ENCODE measurements at regions not wholly inside any gene's neighbourhood (a gene's known extent, or its start where the extent isn't known, plus 50 kb on each side); places are given as distances from the start of the nearest gene placed in this dataset.

DNA sequence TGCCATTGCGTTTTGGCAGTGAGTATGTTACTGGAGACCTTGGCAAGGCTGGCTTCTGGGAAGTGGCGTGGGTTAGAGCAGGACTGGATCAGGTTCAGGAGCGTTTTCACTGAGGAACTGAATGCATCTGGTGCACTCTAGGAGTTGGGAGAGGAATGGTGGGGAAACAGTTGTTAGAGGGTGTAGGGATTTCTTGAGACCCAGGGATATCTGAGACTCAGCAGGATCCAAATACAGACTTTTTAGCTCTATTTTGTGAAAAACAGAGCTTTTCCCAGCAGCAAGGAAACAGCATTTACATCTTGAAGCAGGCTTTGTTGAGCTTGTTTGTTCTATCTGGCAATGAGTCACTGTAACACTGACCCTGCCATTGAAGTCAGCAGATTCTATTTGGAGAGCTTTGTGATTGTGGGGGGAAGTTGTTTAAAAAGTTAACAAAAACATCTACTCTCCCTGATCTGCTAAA lies 56.9 kb upstream of the NRIP1 start:
- no peak for TF ChIP-seq EZH2 (IDR thresholded peaks at IDR 0.05)
- TF ChIP-seq, protein P1, sequence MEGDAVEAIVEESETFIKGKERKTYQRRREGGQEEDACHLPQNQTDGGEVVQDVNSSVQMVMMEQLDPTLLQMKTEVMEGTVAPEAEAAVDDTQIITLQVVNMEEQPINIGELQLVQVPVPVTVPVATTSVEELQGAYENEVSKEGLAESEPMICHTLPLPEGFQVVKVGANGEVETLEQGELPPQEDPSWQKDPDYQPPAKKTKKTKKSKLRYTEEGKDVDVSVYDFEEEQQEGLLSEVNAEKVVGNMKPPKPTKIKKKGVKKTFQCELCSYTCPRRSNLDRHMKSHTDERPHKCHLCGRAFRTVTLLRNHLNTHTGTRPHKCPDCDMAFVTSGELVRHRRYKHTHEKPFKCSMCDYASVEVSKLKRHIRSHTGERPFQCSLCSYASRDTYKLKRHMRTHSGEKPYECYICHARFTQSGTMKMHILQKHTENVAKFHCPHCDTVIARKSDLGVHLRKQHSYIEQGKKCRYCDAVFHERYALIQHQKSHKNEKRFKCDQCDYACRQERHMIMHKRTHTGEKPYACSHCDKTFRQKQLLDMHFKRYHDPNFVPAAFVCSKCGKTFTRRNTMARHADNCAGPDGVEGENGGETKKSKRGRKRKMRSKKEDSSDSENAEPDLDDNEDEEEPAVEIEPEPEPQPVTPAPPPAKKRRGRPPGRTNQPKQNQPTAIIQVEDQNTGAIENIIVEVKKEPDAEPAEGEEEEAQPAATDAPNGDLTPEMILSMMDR (IDR thresholded peaks at IDR 0.05), result no peak

All from neural progenitor cell (in vitro differentiated cells).